ENCODE measurements at regions not wholly inside any gene's neighbourhood (a gene's known extent, or its start where the extent isn't known, plus 50 kb on each side); places are given as distances from the start of the nearest gene placed in this dataset.
"Not testable (repeated sequence)": the region's sequence is repeated elsewhere in the genome, so short reads cannot be mapped to it uniquely, and the experiment has no call there.

GRCh38 chr2:91422102-91422501, 2730.6 kb downstream of the RPIA start:
- H3K4me2 ChIP-seq (ENCODE audit: low read depth, low read length); H4K5ac ChIP-seq (ENCODE audit: low read depth, low read length); DNase-seq; H3K14ac ChIP-seq (replicated peaks; ENCODE audit: low read depth, low read length); H4K20me1 ChIP-seq (ENCODE audit: insufficient read depth, low read length); H3K4ac ChIP-seq (ENCODE audit: low read depth, low read length); H2BK15ac ChIP-seq (ENCODE audit: low read depth, low read length); H3K27ac ChIP-seq (ENCODE audit: insufficient read depth, low read length); H2AK5ac ChIP-seq (ENCODE audit: low read depth, low read length); H3K27me3 ChIP-seq (ENCODE audit: control insufficient read depth, insufficient read depth, low read length); H2BK120ac ChIP-seq (ENCODE audit: low read depth, low read length); POLR2A ChIA-PET (ENCODE audit: unreplicated experiment); H3K56ac ChIP-seq (ENCODE audit: extremely low read depth, insufficient read depth, low read length); H3K9me1 ChIP-seq (ENCODE audit: insufficient read depth, low read length); H4K8ac ChIP-seq (ENCODE audit: low read depth in 2 of 2, low read length in 2 of 2); BruUV-seq (replicated peaks); H3K9me3 ChIP-seq (ENCODE audit: control insufficient read depth, insufficient read depth, low read length); H2BK20ac ChIP-seq (ENCODE audit: low read depth, low read length); H3K4me1 ChIP-seq (ENCODE audit: control insufficient read depth, insufficient read depth, low read length); dilution Hi-C loops (cut with HindIII; ENCODE audit: low sequenced_read_pairs, unreplicated experiment); H2AK9ac ChIP-seq (replicated peaks; ENCODE audit: low read depth, low read length, poor library complexity); H2AFZ ChIP-seq (replicated peaks; ENCODE audit: low read length, poor library complexity); H3K79me1 ChIP-seq (ENCODE audit: low read depth in 1 of 2, low read length in 2 of 2); ATAC-seq (ENCODE audit: low read depth); in situ Hi-C loops (cut with MboI; ENCODE audit: low sequenced_read_pairs); H3K9ac ChIP-seq (ENCODE audit: low read depth, low read length); H3K18ac ChIP-seq (ENCODE audit: low read depth, low read length); H3K36me3 ChIP-seq (ENCODE audit: control insufficient read depth, insufficient read depth, low read length); H3K23ac ChIP-seq (ENCODE audit: low read depth, low read length); CTCF ChIA-PET; intact Hi-C loops (cut with micrococcal nuclease); H4K91ac ChIP-seq (ENCODE audit: insufficient read depth, low read depth, low read length); H3K4me3 ChIP-seq (ENCODE audit: insufficient read depth, low read depth, low read length); H2BK5ac ChIP-seq (ENCODE audit: low read depth, low read length, poor library complexity, severe bottlenecking): not testable (repeated sequence)
- 66% methylated on average over 18 of the region's 19 CpGs; no CpG with 5 or more reads in 1 of the 2 experiments for WGBS, 2 experiments (ENCODE audit: extremely low coverage in 2 of 2, insufficient read length in 1 of 2)

GRCh38 chr2:91427148-91427547, 2735.7 kb downstream of the RPIA start:
- H3K79me1 ChIP-seq (ENCODE audit: low read depth in 1 of 2, low read length in 2 of 2); DNase-seq; dilution Hi-C loops (cut with HindIII; ENCODE audit: low sequenced_read_pairs, unreplicated experiment): not testable (repeated sequence)

More at GRCh38 chr2:91427148-91427547, 2735.7 kb downstream of the RPIA start:
- in situ Hi-C loops (cut with MboI; ENCODE audit: low sequenced_read_pairs); H3K9me1 ChIP-seq (ENCODE audit: insufficient read depth, low read length); H3K23ac ChIP-seq (ENCODE audit: low read depth, low read length); ATAC-seq (ENCODE audit: low read depth); BruUV-seq (replicated peaks); H2AK5ac ChIP-seq (ENCODE audit: low read depth, low read length); H3K36me3 ChIP-seq (ENCODE audit: control insufficient read depth, insufficient read depth, low read length); H2BK15ac ChIP-seq (ENCODE audit: low read depth, low read length); H3K9me3 ChIP-seq (ENCODE audit: control insufficient read depth, insufficient read depth, low read length); H2BK20ac ChIP-seq (ENCODE audit: low read depth, low read length); H3K56ac ChIP-seq (ENCODE audit: extremely low read depth, insufficient read depth, low read length); H2BK120ac ChIP-seq (ENCODE audit: low read depth, low read length); H3K4me2 ChIP-seq (ENCODE audit: low read depth, low read length); CTCF ChIA-PET; H2AK9ac ChIP-seq (replicated peaks; ENCODE audit: low read depth, low read length, poor library complexity); H3K14ac ChIP-seq (replicated peaks; ENCODE audit: low read depth, low read length); H3K18ac ChIP-seq (ENCODE audit: low read depth, low read length); H4K5ac ChIP-seq (ENCODE audit: low read depth, low read length); H4K91ac ChIP-seq (ENCODE audit: insufficient read depth, low read depth, low read length); H3K4me3 ChIP-seq (ENCODE audit: insufficient read depth, low read depth, low read length); H4K20me1 ChIP-seq (ENCODE audit: insufficient read depth, low read length); H4K8ac ChIP-seq (ENCODE audit: low read depth in 2 of 2, low read length in 2 of 2); H3K9ac ChIP-seq (ENCODE audit: low read depth, low read length); H3K27me3 ChIP-seq (ENCODE audit: control insufficient read depth, insufficient read depth, low read length); POLR2A ChIA-PET (ENCODE audit: unreplicated experiment); H3K27ac ChIP-seq (ENCODE audit: insufficient read depth, low read length); H2AFZ ChIP-seq (replicated peaks; ENCODE audit: low read length, poor library complexity); intact Hi-C loops (cut with micrococcal nuclease); H3K4me1 ChIP-seq (ENCODE audit: control insufficient read depth, insufficient read depth, low read length); H2BK5ac ChIP-seq (ENCODE audit: low read depth, low read length, poor library complexity, severe bottlenecking); H3K4ac ChIP-seq (ENCODE audit: low read depth, low read length): not testable (repeated sequence)
- WGBS, 2 experiments (ENCODE audit: extremely low coverage in 2 of 2, insufficient read length in 1 of 2) = no CpG with 5 or more reads among the region's 1 CpG

Data from IMR-90 (cell line).